AG08396 (cell line): ENCODE measurements at regions not wholly inside any gene's neighbourhood (a gene's known extent, or its start where the extent isn't known, plus 50 kb on each side); places are given as distances from the start of the nearest gene placed in this dataset.
"Not testable (repeated sequence)": the region's sequence is repeated elsewhere in the genome, so short reads cannot be mapped to it uniquely, and the experiment has no call there.

Experiments
- DNase-seq: peaks from one replicate; pipeline ENCODE4 v3.0.0; 2012; ENCODE audit warnings: low spot score, mixed read lengths

DNA sequence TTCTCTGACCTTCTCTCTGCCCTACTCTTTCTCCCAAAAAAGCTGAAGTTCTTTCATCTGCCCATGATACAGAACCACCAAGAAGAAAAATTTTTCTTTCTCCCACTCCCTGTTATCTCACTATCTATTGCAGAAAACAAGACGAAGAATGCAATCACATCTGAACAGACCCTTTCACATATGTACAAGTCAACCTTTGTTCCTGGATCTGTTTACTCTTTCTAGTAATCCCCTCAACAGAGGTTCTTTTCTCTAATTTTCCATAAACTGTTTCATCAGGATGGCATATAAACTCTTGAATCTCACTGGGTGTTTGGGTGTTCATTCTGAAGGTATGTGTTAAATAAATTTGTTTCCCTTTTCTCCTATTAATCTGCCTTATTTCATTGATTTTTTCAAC is 1262.7 kb upstream of the NRXN1 start:
- no peak for DNase-seq

DNA sequence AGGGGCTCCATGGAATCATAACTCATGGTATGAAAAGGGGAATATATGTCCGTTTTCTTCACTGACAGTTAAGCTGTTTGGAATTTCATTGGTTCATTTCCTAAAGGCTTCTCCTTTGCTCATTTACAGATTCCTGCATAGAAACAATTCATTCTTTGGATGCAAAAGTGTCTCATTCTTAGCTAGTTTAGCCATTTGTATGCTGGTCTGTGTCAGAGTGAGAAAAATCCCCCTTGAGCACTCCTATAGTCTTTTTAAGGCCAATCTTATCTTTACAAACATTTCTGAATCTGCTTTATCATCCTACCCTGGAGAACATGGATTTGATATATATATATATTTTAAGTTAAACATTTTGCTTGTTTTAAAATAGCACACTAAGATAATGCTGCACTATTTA is 1260.9 kb upstream of the NRXN1 start:
- DNase-seq: no peak

DNA sequence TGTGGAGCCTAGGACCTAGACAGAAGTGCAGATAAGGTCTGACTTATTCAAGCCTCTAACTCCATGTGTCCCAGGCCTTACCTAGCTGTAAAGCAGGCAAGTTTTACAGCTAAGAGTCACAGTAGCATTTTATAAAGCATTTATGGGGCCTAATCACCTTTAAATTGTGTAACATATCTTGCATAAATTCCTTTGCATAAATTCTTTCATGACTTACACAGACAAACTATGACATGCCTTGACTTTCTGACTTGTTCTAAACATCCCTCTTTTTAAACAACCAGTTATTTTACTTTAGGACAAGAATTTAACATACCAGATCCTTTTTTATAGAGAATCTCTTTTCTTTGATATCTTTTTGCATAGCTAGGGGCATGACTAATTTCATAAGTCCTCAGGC is 1257.8 kb upstream of the NRXN1 start:
- DNase-seq: no peak

DNA sequence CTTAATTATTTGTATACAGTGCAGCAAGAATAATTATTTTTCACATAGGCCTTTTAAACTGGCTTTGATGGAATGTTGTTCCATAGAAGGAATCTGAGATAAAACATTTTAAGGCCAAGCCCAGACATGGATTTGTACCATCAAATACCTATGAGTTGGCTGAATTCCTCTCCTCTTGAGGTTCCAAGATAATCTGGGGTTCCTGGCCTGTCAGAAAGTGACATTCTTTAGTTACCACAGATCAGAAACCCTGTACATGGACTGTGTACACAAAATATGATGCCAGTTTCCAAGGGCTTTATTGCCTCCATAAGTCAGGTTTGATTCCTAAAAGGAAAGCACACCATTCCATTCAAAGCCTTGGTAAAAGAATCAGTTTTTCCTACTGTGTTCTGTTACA is 1256.7 kb upstream of the NRXN1 start:
- DNase-seq: no peak

DNA sequence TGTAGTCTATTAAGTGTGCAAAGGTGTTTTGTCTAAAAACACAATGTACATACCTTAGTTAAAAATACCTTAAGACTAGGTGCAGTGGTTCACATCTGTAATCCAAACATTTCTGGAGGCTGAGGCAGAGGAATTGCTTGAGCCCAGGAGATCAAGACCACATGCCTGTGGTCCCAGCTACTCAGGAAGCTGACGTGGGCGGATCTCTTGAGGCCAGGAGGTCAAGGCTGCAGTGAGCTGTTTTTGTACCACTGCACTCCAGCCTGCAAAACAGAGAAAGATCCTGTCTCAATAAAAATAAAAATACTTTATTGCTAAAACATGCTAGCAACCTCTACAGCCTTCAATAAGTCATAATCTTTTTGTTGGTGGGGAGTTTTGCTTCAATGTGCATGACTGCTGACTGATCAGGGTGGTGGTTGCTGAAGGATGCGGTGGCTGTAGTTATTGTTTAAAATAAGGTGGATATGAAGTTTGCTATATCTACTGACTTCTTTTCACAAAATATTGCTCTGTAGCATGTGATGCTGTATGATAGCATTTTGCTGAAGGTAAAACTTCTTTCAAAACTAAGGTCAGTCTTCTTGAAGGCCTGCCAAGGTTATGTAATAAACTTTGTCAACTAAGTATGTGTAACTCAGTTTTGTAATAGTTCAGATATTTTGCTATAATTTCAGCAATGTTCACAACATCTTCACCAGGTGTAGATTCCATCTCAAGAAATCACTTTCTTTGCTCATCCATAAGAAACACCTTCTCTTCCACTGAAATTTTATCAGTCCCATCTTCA is 1238.0 kb upstream of the NRXN1 start:
- DNase-seq: no peak

DNA sequence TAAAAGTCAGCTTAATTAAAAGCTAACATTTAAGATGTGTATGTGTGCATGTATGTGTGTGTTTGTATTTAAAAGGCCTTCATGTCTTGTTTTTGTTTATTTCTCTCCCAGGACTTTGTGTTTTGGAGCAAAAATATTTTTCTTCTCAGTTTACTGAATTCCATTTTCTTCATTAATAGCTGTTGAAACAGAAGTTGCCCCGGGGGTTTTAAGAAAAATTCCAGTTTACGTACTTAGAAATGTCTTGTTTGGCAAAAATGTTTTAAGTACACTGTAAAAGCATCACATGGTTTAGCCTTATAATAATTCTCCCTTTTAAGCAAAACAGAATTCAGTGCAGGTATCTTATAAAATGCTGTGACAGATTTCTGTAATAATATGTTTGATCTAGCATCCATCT is 1233.0 kb upstream of the NRXN1 start:
- DNase-seq: no peak

DNA sequence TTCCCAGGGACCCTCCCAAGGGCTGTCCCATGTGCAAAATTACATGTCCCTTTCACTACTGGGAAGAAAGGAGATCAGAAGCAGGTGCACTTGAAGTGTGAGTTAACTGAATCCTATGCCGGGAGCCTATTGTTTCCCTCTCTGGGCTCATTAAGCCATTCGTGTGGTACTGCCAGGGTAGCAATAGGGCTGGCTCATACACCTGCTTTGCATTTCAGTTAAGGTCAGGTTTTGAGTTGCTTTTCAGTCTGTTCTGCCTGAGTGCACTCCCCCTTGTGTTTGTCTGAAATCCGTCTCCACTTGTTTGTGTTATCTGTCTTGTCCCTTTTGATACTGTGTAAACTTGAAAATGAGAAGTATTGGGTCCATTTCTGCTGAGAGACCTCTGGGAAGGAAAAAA is 1232.6 kb upstream of the NRXN1 start:
- no peak for DNase-seq

DNA sequence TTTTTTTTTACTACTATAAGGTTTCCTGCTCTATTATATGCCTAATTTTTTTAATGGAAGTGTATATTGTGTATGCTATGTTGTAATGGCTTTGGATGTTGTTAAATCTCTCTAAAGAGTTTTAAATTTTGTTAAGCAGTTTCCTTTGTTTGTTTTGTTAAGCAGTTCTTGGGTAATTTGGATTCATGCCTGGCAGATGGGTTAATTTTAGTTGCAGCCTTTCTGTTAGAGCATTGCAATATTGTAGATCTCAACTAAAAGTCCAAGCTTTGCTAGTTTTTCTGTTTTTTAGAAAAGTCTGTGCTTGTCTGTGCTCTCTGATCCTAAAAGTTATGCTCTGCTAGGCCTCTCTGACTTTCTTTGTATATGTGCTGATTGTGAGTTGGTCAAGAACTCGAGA is 1229.0 kb upstream of the NRXN1 start:
- DNase-seq: no peak

DNA sequence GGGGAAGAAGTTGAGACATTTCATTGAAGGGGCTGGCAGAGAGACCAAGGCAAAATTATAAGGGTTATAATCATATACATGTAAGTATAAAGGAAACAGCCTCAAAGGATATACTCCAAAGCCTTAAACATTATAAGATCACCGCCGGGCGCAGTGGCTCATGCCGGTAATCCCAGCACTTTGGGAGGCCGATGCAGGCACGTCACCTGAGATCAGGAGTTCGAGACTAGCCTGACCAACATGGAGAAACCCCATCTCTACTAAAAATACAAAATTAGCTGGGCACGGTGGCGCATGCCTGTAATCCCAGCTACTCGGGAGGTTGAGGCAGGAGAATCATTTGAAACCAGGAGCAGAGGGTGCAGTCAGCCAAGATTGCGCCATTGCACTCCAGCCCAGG is 1227.0 kb upstream of the NRXN1 start:
- not testable (repeated sequence) for DNase-seq

DNA sequence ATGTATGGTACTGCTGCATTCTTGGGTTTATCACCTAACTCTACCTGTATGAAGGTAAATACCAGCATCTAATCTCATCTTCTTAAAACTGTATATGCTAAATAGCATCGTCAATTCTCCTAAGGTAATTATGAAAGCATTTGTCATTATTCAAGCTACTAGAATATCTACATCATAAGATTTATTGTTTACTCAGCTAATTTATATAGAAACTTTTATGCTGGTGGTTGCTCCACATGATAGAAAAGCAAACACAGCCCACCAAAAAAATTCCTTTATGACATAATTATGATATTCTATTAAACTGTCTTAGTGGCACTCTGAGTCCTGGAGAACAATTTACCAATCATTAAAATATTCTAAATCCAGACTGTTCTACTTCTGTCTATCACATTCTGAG is 1226.1 kb upstream of the NRXN1 start:
- DNase-seq: no peak

DNA sequence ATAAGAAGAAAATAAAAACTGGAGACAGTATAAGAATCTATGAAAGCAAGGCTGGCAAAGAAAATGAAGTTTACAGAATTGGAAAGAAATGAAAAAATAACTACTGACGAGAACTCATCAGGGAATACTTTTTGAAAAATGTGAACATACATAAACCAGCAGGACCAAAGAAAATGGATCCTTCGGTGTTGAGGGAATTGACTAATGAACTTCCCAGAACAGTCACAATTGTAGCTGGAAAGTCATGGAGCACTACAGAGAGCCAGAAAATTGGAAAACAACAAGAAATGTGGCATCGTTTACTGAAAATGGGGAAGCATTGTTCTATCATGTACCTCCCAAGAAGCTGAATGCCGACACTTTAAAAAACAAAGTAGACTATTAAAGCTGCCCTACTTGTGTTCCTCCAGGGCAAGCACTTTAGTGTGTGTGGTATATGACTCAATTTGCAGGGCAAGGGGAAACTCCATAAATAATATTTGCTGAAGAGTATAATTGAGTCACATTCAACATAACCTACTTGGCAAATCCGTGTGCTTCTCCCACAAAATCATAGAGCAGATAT is 1221.6 kb upstream of the NRXN1 start:
- DNase-seq: no peak

DNA sequence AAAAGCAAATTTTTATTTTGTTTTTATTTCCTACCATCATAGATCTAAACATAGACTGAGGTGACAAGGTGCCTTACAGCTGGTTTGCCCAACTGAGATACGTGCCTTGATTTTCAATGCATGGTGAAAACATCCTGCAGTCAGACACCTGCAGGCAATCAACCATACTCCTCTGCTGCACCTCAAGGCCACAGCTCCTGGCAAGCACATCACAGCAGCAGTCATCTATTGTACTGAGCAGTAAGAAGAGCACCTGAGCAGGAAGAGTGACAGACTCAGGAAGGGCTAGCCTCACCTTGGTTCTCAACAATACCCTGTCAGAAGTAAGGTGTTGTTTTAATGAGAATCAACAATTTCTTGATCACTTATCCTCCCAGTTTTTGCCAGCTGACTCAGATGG is 1206.8 kb upstream of the NRXN1 start:
- DNase-seq: no peak

DNA sequence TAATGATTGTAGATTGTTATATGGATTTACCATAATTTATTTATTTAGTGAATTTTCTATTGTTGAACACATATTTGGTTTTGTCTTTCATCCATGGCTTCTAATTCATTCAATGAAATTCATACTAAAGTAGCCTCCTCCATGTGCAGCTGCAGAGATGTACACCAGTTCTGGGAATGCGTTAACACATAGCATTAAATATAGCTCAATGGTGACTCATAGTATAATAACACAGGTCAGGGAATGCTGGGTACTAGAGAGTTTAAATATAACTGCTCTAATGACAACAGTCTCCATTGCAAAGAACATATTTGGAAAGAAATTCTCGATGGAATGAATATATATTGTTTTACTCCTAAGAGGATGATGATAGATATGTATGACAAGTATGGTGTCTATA is 1190.2 kb upstream of the NRXN1 start:
- no peak for DNase-seq

DNA sequence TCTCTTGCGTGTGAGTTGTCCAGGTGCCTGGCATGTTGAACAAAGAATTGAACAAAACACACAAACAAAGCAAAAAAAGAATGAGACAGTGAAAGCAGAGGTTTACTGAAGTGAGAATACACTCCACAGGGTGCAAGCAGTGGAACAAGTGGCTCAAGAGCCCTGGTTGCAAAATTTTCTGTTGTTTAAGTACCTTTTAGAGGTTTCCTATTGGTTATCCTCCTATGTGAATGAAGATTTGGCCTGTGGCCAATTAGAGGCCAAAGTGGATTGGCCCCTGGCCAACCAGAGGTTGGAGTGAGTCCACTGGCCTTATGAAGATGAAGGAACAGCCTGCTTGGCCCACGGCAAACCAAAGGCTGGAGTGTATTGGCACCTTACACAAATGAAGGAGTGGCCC is 1188.5 kb upstream of the NRXN1 start:
- DNase-seq: no peak

DNA sequence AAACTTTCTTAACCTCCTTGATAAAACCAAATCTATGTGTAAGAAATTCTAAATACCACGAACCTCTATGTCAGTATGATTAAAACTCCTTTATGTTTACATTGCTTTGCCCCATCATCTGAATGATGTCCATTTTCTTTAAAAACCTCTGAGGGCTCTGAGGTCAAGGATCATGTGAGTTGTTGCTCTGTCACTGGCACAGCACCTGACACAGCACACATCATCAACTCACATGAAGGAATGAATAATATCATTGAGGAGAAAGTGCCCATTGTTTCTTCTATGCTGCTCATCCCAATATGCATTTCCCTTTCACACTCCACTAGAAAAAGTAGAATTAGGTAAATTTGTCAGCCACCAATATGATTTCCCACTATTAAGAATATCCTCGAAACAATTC is 1178.7 kb upstream of the NRXN1 start:
- DNase-seq: no peak

DNA sequence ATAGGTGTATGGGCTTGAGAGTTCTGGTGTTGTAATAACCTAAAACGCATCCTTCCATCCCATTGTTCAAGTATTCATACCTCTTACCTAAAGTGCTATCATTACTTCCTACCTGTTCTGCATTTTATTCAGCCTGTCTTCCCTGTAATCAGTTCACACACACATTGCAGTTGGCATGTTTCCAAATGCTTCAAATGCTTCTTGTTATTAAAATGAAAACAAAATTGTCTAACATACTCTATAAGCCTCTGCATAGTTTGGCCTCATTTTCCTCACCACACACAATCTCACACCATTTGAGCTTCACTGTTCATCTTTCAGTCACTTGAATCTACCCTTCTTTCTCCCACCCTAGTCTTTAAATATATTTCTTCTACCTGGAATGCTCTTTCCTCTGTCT is 1178.2 kb upstream of the NRXN1 start:
- no peak for DNase-seq

DNA sequence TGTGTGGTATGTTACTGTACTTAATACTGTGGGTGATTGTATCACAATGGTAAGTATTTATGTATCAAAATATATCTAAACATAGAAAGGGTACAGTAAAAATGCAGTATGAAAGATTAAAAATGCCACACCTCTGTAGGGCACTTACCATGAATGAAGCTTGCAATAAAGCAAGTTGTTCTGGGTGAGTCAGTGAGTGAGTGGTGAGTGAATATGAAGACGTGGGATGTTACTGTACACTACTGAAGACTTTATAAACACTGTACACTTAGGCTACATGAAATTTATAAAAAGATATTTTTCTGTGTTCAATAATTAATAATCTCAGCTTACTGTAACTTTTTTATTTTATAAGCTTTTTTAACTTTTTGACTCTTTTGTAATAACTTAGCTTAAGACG is 1162.4 kb upstream of the NRXN1 start:
- DNase-seq: no peak

DNA sequence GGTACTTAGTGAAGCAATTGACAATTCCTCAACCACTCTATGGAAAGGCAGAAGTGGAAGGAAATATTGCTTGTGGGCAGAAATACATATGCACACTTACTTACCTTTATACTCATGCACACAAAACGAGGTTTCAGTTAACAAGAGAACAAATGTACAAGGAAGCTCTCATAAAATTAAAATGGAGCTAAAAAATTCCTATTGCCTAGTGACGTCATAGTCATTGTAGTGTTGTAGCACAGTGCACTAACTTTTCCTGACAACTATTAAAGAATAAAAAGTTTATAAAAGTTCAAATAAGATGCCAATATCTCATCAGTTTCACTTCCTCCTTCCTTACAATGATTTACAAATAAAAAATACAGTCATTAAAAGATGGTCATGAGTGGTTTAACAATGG is 1161.9 kb upstream of the NRXN1 start:
- DNase-seq: no peak

DNA sequence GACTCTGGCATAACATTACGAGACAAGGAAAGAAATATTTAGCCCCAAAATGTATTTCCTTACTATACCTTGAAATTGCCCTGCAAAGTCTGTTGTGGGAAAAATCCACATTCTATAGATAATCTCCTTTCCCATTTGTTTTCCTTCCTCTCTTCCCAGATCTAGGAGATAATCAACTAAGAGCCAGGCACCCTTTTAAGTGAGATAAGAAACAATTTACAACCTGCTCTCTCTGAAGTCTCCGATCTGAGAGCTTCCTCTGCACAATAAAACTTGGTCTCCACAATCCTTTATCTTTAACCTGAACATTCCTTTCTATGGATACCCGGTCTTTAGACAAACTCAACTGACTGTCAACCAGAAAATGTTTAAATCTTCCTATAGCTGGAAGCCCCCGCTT is 1160.7 kb upstream of the NRXN1 start:
- DNase-seq: no peak

DNA sequence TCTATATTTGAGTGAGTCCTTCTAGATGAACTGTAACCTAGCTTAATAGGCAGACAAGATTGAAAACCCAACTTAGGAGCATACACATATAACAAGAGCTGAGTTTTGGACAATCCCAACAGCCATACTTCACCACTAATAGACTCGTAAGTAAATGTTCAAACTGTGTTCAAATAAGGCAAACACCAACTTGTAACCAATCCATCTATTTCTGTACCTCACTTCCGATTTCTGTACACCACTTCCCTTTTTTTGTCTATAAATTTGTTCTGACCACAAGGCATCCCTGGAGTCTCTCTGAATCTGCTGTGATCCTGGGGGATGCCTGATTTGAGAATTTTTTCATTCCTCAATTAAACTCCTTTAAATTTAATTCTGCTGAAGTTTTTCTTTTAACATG is 1149.1 kb upstream of the NRXN1 start:
- no peak for DNase-seq

DNA sequence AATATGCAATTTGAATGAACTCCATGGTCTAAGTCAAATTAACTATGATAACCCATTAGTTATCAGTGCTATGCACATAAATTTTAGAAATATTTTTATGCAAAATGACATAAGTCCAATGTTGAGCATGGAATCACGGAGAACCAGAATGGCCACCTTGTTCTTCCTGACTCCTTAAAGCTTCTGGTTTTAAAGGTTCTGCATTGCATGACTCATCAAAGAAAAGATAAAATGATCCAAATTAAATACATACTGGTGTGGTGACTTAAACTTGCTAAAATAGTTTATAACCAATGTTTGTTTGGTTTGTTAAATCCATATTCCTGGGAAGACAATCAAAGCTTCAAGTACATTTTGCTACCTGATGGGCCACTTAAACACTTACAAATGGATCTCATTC is 1146.9 kb upstream of the NRXN1 start:
- no peak for DNase-seq

DNA sequence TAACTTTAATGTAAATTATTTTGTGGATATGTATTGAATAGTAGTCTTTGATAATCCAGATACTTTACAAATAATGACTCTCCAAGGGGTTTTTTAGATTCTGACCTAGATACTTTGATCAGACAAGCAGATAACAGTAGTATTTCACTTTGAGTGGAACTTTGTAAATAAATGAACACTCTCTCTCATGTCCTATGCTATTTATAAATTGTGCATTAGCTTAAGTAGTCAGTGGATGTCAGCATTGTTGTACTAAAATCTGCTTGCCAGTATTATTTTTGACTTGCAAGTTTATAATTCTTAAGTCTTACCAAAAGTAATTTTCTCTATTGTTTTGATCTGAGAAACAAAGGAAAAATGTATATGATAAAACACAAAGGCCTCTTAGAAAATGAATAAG is 1113.1 kb upstream of the NRXN1 start:
- DNase-seq: no peak

DNA sequence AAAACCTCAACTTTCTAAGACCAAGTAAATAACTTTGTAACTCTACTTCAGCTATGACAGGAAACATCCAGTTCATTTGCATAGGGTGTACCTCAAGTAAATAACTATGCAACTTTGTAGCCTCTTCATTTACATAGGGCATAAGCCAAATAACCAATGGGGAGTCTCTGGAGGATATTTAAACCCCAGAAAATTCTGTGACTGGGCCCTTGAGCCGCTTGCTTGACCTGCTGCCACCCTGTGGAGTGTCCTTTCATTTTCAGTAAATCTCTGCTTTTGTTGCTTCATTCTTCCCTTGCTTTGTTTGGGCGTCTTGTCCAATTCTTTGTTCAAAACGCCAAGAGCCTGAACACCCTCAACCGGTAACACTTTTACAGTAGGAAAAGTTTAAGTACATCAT is 1112.7 kb upstream of the NRXN1 start:
- no peak for DNase-seq

DNA sequence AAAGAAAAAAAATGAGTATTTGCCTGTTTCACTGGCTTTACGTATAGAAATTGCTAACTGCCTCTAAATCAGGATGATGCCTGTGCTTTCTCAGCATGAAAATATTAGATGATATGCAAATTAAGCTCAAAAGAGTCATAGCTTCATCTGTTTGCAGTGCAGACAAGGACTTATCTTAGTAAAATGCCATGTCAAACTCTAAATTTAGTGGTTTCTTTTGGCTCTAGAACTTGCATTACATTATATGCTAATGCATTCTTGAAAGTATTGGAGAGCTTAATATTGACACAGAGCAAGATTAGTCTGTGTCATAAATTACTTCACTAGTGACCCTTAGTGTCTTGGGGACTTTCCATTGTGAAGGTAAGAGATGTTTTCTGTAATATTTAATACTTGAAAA is 1109.1 kb upstream of the NRXN1 start:
- DNase-seq: no peak
